ENCODE measurements at regions not wholly inside any gene's neighbourhood (a gene's known extent, or its start where the extent isn't known, plus 50 kb on each side); places are given as distances from the start of the nearest gene placed in this dataset.

- no peak for TF ChIP-seq CTCF (IDR thresholded peaks at IDR 0.05; ENCODE audit: unreplicated experiment)
- DNase-seq (ENCODE audit: low spot score in 2 of 2, unreplicated experiment in 2 of 2), result no peak
- Mint-ChIP-seq H3K27ac (no peak overlapping the region), H3K4me1 (no peaks in the 10 kb centered on the region), H3K4me3 (no peak overlapping the region), H3K36me3 (no peaks in the 10 kb centered on the region), H3K9me3 (no peaks in the 10 kb centered on the region), H3K27me3 (ENCODE audit: low read depth) (no peaks in the 10 kb centered on the region)
Observed at GRCh38 chr5:10130881-10131280, 118.8 kb downstream of the ATPSCKMT start.

- no peak for DNase-seq (ENCODE audit: low spot score in 2 of 2, unreplicated experiment in 2 of 2)
- H3K27ac Mint-ChIP-seq, result no peak overlapping the region
Observed at GRCh38 chr5:10126900-10127299, 122.8 kb downstream of the ATPSCKMT start.

GRCh38 chr5:10125116-10125515 is 124.6 kb downstream of the ATPSCKMT start:
- no peak overlapping the region for H3K4me3 Mint-ChIP-seq
- H3K36me3 Mint-ChIP-seq, result no peaks in the 10 kb centered on the region
- H3K27me3 Mint-ChIP-seq (ENCODE audit: low read depth), result no peaks in the 10 kb centered on the region
- no peak for TF ChIP-seq CTCF (IDR thresholded peaks at IDR 0.05; ENCODE audit: unreplicated experiment)
- no peak for DNase-seq (ENCODE audit: low spot score in 2 of 2, unreplicated experiment in 2 of 2)
- peaks cover 3% of the 10 kb centered on the region for H3K4me1 Mint-ChIP-seq
- H3K27ac Mint-ChIP-seq, result no peak overlapping the region
- no peaks in the 10 kb centered on the region for H3K9me3 Mint-ChIP-seq

More at GRCh38 chr5:10126900-10127299, 122.8 kb downstream of the ATPSCKMT start:
- Mint-ChIP-seq H3K36me3 (no peaks in the 10 kb centered on the region), H3K9me3 (no peaks in the 10 kb centered on the region), H3K4me3 (no peak overlapping the region), H3K27me3 (ENCODE audit: low read depth) (no peaks in the 10 kb centered on the region), H3K4me1 (peaks cover 3% of the 10 kb centered on the region)
- TF ChIP-seq CTCF (IDR thresholded peaks at IDR 0.05; ENCODE audit: unreplicated experiment), result no peak

- H3K9me3 Mint-ChIP-seq, result no peaks in the 10 kb centered on the region
- H3K27me3 Mint-ChIP-seq (ENCODE audit: low read depth), result no peaks in the 10 kb centered on the region
- no peak overlapping the region for H3K4me3 Mint-ChIP-seq
- peaks cover 3% of the 10 kb centered on the region for H3K4me1 Mint-ChIP-seq
- no peak for TF ChIP-seq CTCF (IDR thresholded peaks at IDR 0.05; ENCODE audit: unreplicated experiment)
- H3K36me3 Mint-ChIP-seq, result no peaks in the 10 kb centered on the region
- no peak overlapping the region for H3K27ac Mint-ChIP-seq
- DNase-seq (ENCODE audit: low spot score in 2 of 2, unreplicated experiment in 2 of 2), result no peak
Observed at GRCh38 chr5:10124287-10124686, 125.4 kb downstream of the ATPSCKMT start.

- DNase-seq (ENCODE audit: low spot score in 2 of 2, unreplicated experiment in 2 of 2), result no peak
- Mint-ChIP-seq H3K27me3 (ENCODE audit: low read depth) (no peaks in the 10 kb centered on the region), H3K9me3 (peaks cover 5% of the 10 kb centered on the region), H3K4me1 (peaks cover 3% of the 10 kb centered on the region), H3K36me3 (no peaks in the 10 kb centered on the region), H3K27ac (no peak overlapping the region), H3K4me3 (no peak overlapping the region)
- TF ChIP-seq CTCF (IDR thresholded peaks at IDR 0.05; ENCODE audit: unreplicated experiment), result no peak
Observed at GRCh38 chr5:10123254-10123989, 126.3 kb downstream of the ATPSCKMT start.

All from mesothelial cell of epicardium (in vitro differentiated cells).